ENCODE measurements at regions not wholly inside any gene's neighbourhood (a gene's known extent, or its start where the extent isn't known, plus 50 kb on each side); places are given as distances from the start of the nearest gene placed in this dataset.

- Mint-ChIP-seq H3K27ac (no peak overlapping the region), H3K4me1 (ENCODE audit: low read depth) (no peaks in the 10 kb centered on the region)
These were observed 56.2 kb upstream of the IGFBP3 start for GRCh38 chr7:45977256-45977780.

GRCh38 chr7:45976485-45976856 is 55.4 kb upstream of the IGFBP3 start:
- Histone ChIP-seq H3K4me1 (ENCODE audit: insufficient read depth, low read length) (no peaks in the 10 kb centered on the region), H3K27me3 (ENCODE audit: control insufficient read depth in 1 of 2, insufficient read depth in 2 of 2, low read length in 2 of 2) (no peaks in the 10 kb centered on the region), H3K4me3 (ENCODE audit: low read length) (no peak overlapping the region), H3K36me3 (ENCODE audit: insufficient read depth, low read length) (no peaks in the 10 kb centered on the region), H3K27ac (ENCODE audit: low read depth in 1 of 2, low read length in 2 of 2) (no peak overlapping the region), H3K9me3 (ENCODE audit: control insufficient read depth in 1 of 2, insufficient read depth in 1 of 2, low read length in 2 of 2) (peaks cover 0 to 31% of the 10 kb centered on the region in 2 experiments)
- Mint-ChIP-seq H3K9me3 (no peaks in the 10 kb centered on the region), H3K27ac (no peak overlapping the region), H3K4me1 (ENCODE audit: low read depth) (no peaks in the 10 kb centered on the region), H3K4me3 (no peak overlapping the region), H3K36me3 (ENCODE audit: low read depth) (peaks cover 39% of the 10 kb centered on the region), H3K27me3 (no peaks in the 10 kb centered on the region)
- DNase-seq: no peak
- ATAC-seq (ENCODE audit: poor library complexity): no peak
- CTCF ChIA-PET: no interaction called here
- TF ChIP-seq, protein P1, sequence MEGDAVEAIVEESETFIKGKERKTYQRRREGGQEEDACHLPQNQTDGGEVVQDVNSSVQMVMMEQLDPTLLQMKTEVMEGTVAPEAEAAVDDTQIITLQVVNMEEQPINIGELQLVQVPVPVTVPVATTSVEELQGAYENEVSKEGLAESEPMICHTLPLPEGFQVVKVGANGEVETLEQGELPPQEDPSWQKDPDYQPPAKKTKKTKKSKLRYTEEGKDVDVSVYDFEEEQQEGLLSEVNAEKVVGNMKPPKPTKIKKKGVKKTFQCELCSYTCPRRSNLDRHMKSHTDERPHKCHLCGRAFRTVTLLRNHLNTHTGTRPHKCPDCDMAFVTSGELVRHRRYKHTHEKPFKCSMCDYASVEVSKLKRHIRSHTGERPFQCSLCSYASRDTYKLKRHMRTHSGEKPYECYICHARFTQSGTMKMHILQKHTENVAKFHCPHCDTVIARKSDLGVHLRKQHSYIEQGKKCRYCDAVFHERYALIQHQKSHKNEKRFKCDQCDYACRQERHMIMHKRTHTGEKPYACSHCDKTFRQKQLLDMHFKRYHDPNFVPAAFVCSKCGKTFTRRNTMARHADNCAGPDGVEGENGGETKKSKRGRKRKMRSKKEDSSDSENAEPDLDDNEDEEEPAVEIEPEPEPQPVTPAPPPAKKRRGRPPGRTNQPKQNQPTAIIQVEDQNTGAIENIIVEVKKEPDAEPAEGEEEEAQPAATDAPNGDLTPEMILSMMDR (IDR thresholded peaks at IDR 0.05): no peak
- intact Hi-C loops (cut with DNase I, micrococcal nuclease): no loop called here
- POLR2A ChIA-PET: no interaction called here

More at GRCh38 chr7:45977256-45977780, 56.2 kb upstream of the IGFBP3 start:
- no peak for ATAC-seq (ENCODE audit: poor library complexity)
- no peaks in the 10 kb centered on the region for H3K4me1 ChIP-seq (ENCODE audit: insufficient read depth, low read length)
- ChIA-PET CTCF (no interaction called here), POLR2A (no interaction called here)
- H3K27me3 Mint-ChIP-seq: no peaks in the 10 kb centered on the region
- intact Hi-C loops (cut with DNase I, micrococcal nuclease): no loop called here
- DNase-seq: no peak
- TF ChIP-seq, protein P1 (IDR thresholded peaks at IDR 0.05): no peak
- H3K27ac ChIP-seq (ENCODE audit: low read depth in 1 of 2, low read length in 2 of 2): no peak overlapping the region
- H3K36me3 Mint-ChIP-seq (ENCODE audit: low read depth): peaks cover 39% of the 10 kb centered on the region
- H3K36me3 ChIP-seq (ENCODE audit: insufficient read depth, low read length): no peaks in the 10 kb centered on the region
- no peak overlapping the region for H3K4me3 Mint-ChIP-seq
- H3K27me3 ChIP-seq (ENCODE audit: control insufficient read depth in 1 of 2, insufficient read depth in 2 of 2, low read length in 2 of 2): no peaks in the 10 kb centered on the region
- no peak overlapping the region for H3K4me3 ChIP-seq (ENCODE audit: low read length)
- H3K9me3 ChIP-seq (ENCODE audit: control insufficient read depth in 1 of 2, insufficient read depth in 1 of 2, low read length in 2 of 2): peaks cover 0 to 31% of the 10 kb centered on the region in 2 experiments
- peaks cover 2% of the 10 kb centered on the region for H3K9me3 Mint-ChIP-seq

DNA sequence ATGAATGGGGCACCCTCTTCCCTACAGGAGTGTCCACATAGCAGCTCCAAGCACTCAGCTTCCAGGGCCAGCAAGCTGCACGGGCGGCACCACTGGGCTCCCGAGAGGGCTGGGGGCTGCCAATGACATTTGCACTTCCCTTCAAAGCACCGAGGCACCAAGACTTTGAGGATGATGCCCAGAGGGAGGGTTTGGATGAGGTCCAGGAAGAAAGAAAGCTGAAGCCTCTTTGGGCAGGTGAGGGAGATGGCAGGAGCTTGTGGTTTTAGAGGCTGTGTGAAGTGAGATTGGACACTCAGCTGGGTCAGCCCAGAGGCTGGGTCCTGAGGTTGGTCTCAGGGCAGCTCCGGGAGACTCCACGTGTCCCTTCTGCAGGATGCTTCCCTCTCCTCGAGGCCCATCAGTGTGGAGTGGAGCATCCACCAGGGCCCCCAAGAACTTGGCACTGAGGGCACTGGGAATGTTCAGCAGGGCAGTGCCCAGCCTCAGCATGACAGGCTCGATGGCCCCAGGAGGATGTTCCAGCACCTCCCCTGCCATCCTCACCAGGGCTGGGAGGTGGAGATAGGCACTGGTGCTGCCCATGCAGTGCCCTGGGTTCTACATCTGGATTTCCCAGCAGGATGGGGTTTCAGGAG is 54.9 kb upstream of the IGFBP3 start:
- TF ChIP-seq, protein P1 (IDR thresholded peaks at IDR 0.05): no peak
- H3K27ac ChIP-seq (ENCODE audit: low read depth in 1 of 2, low read length in 2 of 2): no peak overlapping the region
- CTCF ChIA-PET: no interaction called here
- no peaks in the 10 kb centered on the region for H3K27me3 ChIP-seq (ENCODE audit: control insufficient read depth in 1 of 2, insufficient read depth in 2 of 2, low read length in 2 of 2)
- peaks cover 35% of the 10 kb centered on the region for H3K36me3 Mint-ChIP-seq (ENCODE audit: low read depth)
- peaks cover 0 to 28% of the 10 kb centered on the region in 2 experiments for H3K9me3 ChIP-seq (ENCODE audit: control insufficient read depth in 1 of 2, insufficient read depth in 1 of 2, low read length in 2 of 2)
- no peaks in the 10 kb centered on the region for H3K36me3 ChIP-seq (ENCODE audit: insufficient read depth, low read length)
- DNase-seq (no peak), ATAC-seq (ENCODE audit: poor library complexity) (no peak)
- POLR2A ChIA-PET: no interaction called here
- no peak overlapping the region for H3K4me3 ChIP-seq (ENCODE audit: low read length)
- H3K27ac Mint-ChIP-seq: no peak overlapping the region
- no peaks in the 10 kb centered on the region for H3K4me1 Mint-ChIP-seq (ENCODE audit: low read depth)
- no peak overlapping the region for H3K4me3 Mint-ChIP-seq
- H3K9me3 Mint-ChIP-seq: no peaks in the 10 kb centered on the region
- no peaks in the 10 kb centered on the region for H3K27me3 Mint-ChIP-seq
- no peaks in the 10 kb centered on the region for H3K4me1 ChIP-seq (ENCODE audit: insufficient read depth, low read length)
- intact Hi-C loops (cut with DNase I, micrococcal nuclease): no loop called here

Data from CD4-positive, alpha-beta T cell (primary cell).